ENCODE measurements at regions not wholly inside any gene's neighbourhood (a gene's known extent, or its start where the extent isn't known, plus 50 kb on each side); places are given as distances from the start of the nearest gene placed in this dataset.

- TF ChIP-seq REST (IDR thresholded peaks at IDR 0.05; ENCODE audit: unreplicated experiment), result no peak
- TF ChIP-seq CREB1 (CRISPR knock-in tag; IDR thresholded peaks at IDR 0.05; ENCODE audit: low read depth), result no peak
- no peak for TF ChIP-seq JUNB (IDR thresholded peaks at IDR 0.05; ENCODE audit: unreplicated experiment)
These were observed 403.6 kb downstream of the SPRY2 start (continued) for GRCh38 chr13:79937311-79937710.

GRCh38 chr13:79936368-79937136, 404.4 kb downstream of the SPRY2 start:
- no peak for ATAC-seq
- Mint-ChIP-seq H3K36me3 (ENCODE audit: low read depth) (no peaks in the 10 kb centered on the region), H3K27ac (peak overlapping the region; percentile 50; the same call in 1 of the 2 replicates), H3K27me3 (ENCODE audit: insufficient read depth, low read depth, poor library complexity) (no peaks in the 10 kb centered on the region), H3K4me3 (no peak overlapping the region), H3K4me1 (peaks cover 6% of the 10 kb centered on the region; the same call in 2 of the 3 replicates), H3K9me3 (no peaks in the 10 kb centered on the region)
- Histone ChIP-seq H3K4me1 (ENCODE audit: insufficient read depth) (no peaks in the 10 kb centered on the region), H3K4me2 (no peak overlapping the region), H2AFZ (0 out of 2 replicates have a peak overlapping the region, but pooled peaks have one; percentile 5), H3K9me2 (ENCODE audit: insufficient read depth) (no peaks in the 10 kb centered on the region), H3K36me3 (ENCODE audit: insufficient read depth) (no peaks in the 10 kb centered on the region), H3K79me2 (replicated peaks; ENCODE audit: insufficient read depth) (no peaks in the 10 kb centered on the region), H3F3A (replicated peaks; ENCODE audit: low read depth) (no peaks in the 10 kb centered on the region), H3K27ac (ENCODE audit: low read depth) (no peak overlapping the region), H3K4me3 (no peak overlapping the region), H4K20me1 (replicated peaks; ENCODE audit: insufficient read depth) (no peaks in the 10 kb centered on the region), H3K27me3 (ENCODE audit: insufficient read depth) (no peaks in the 10 kb centered on the region)
- DNase-seq (ENCODE audit: low spot score), result no peak
- no peak for TF ChIP-seq ETS1 (IDR thresholded peaks at IDR 0.05)
- TF ChIP-seq CREB1 (CRISPR knock-in tag; IDR thresholded peaks at IDR 0.05; ENCODE audit: low read depth), result no peak
- TF ChIP-seq ZNF331 (CRISPR knock-in tag; IDR thresholded peaks at IDR 0.05; ENCODE audit: low read depth), result no peak
- TF ChIP-seq EZH2 (IDR thresholded peaks at IDR 0.05; ENCODE audit: low read depth, unreplicated experiment), result no peak
- TF ChIP-seq EZH2phosphoT487 (IDR thresholded peaks at IDR 0.05; ENCODE audit: unreplicated experiment), result no peak
- TF ChIP-seq STAT1 (IDR thresholded peaks at IDR 0.05; ENCODE audit: unreplicated experiment), result no peak
- no peak for TF ChIP-seq JUNB (IDR thresholded peaks at IDR 0.05; ENCODE audit: unreplicated experiment)
- no peak for TF ChIP-seq REST (IDR thresholded peaks at IDR 0.05; ENCODE audit: unreplicated experiment)

All from GM23338 (cell line).